Stimulated activated CD4-positive, alpha-beta T cell treated with anti-CD3 and anti-CD28 coated beads, Interleukin-1b, Interleukin-23, amount 100 ng/mL, for 24 hours (primary cell): ENCODE measurements at regions not wholly inside any gene's neighbourhood (a gene's known extent, or its start where the extent isn't known, plus 50 kb on each side); places are given as distances from the start of the nearest gene placed in this dataset.

ENCODE experiments used
- DNase-seq, 4 experiments: peaks; one replicate each; pipeline ENCODE4 v3.0.0-alpha.2; 2020; ENCODE audit warnings: low read depth in 4 of 4, low spot score in 1 of 4

- DNase-seq: no peak
Measured at GRCh38 chr13:73857106-73857505, 277.1 kb downstream of the KLF12 start.

- no peak for DNase-seq
Measured at GRCh38 chr13:73851104-73851503, 283.1 kb downstream of the KLF12 start.

- DNase-seq: no peak
Measured at GRCh38 chr13:73850104-73850873, 283.9 kb downstream of the KLF12 start.

- no peak for DNase-seq
Measured at GRCh38 chr13:73849292-73849691, 284.9 kb downstream of the KLF12 start.

- no peak for DNase-seq
Measured at GRCh38 chr13:73844986-73845385, 289.2 kb downstream of the KLF12 start.

- no peak for DNase-seq
Measured at GRCh38 chr13:73842626-73843025, 291.6 kb downstream of the KLF12 start.

GRCh38 chr13:73842184-73842583 is 292.0 kb downstream of the KLF12 start:
- no peak for DNase-seq

- no peak for DNase-seq
Measured at GRCh38 chr13:73837147-73837546, 297.1 kb downstream of the KLF12 start.

GRCh38 chr13:73835138-73835721 is 299.0 kb downstream of the KLF12 start:
- no peak for DNase-seq

- no peak for DNase-seq
Measured at GRCh38 chr13:73833325-73834070, 300.7 kb downstream of the KLF12 start.

GRCh38 chr13:73832825-73833224 is 301.4 kb downstream of the KLF12 start:
- DNase-seq: no peak

- DNase-seq: no peak
Measured at GRCh38 chr13:73832128-73832588, 302.0 kb downstream of the KLF12 start.

- no peak for DNase-seq
Measured at GRCh38 chr13:73829416-73829815, 304.8 kb downstream of the KLF12 start.

GRCh38 chr13:73828811-73829210 is 305.4 kb downstream of the KLF12 start:
- no peak for DNase-seq

- DNase-seq: no peak
Measured at GRCh38 chr13:73827434-73827833, 306.8 kb downstream of the KLF12 start.

GRCh38 chr13:73825143-73825542 is 309.1 kb downstream of the KLF12 start:
- DNase-seq: no peak

GRCh38 chr13:73822668-73823592 is 311.3 kb downstream of the KLF12 start:
- DNase-seq: no peak

GRCh38 chr13:73820688-73821087 is 313.5 kb downstream of the KLF12 start:
- DNase-seq: no peak

- no peak for DNase-seq
Measured at GRCh38 chr13:73820285-73820684, 313.9 kb downstream of the KLF12 start.

- DNase-seq: no peak
Measured at GRCh38 chr13:73819711-73820110, 314.5 kb downstream of the KLF12 start.

- no peak for DNase-seq
Measured at GRCh38 chr13:73816702-73817101, 317.5 kb downstream of the KLF12 start.
